ENCODE measurements at regions not wholly inside any gene's neighbourhood (a gene's known extent, or its start where the extent isn't known, plus 50 kb on each side); places are given as distances from the start of the nearest gene placed in this dataset.
"Not testable (repeated sequence)": the region's sequence is repeated elsewhere in the genome, so short reads cannot be mapped to it uniquely, and the experiment has no call there.

- DNase-seq (ENCODE audit: low spot score): no peak
These were observed 133.5 kb upstream of the KRAS start for GRCh38 chr12:25384038-25384892.

- no peak for DNase-seq (ENCODE audit: low spot score)
These were observed 131.8 kb upstream of the KRAS start for GRCh38 chr12:25382311-25383106.

GRCh38 chr12:25377469-25378177, 126.9 kb upstream of the KRAS start:
- peak; percentile 51 for DNase-seq (ENCODE audit: low spot score)

GRCh38 chr12:25376985-25377384, 126.3 kb upstream of the KRAS start:
- DNase-seq (ENCODE audit: low spot score): no peak

GRCh38 chr12:25376407-25376806, 125.7 kb upstream of the KRAS start:
- no peak for DNase-seq (ENCODE audit: low spot score)

- no peak for DNase-seq (ENCODE audit: low spot score)
These were observed 122.5 kb upstream of the KRAS start for GRCh38 chr12:25372969-25373817.

GRCh38 chr12:25372002-25372401, 121.3 kb upstream of the KRAS start:
- DNase-seq (ENCODE audit: low spot score): no peak

- DNase-seq (ENCODE audit: low spot score): no peak
These were observed 117.8 kb upstream of the KRAS start for GRCh38 chr12:25368557-25368956.

- no peak for DNase-seq (ENCODE audit: low spot score)
These were observed 115.4 kb upstream of the KRAS start for GRCh38 chr12:25366122-25366521.

GRCh38 chr12:25365340-25365730, 114.6 kb upstream of the KRAS start:
- no peak for DNase-seq (ENCODE audit: low spot score)

- DNase-seq (ENCODE audit: low spot score): no peak
These were observed 114.0 kb upstream of the KRAS start for GRCh38 chr12:25364529-25365339.

GRCh38 chr12:25362646-25363045, 111.9 kb upstream of the KRAS start:
- DNase-seq (ENCODE audit: low spot score): no peak

- no peak for DNase-seq (ENCODE audit: low spot score)
These were observed 110.8 kb upstream of the KRAS start for GRCh38 chr12:25361511-25361910.

GRCh38 chr12:25357595-25357994, 106.9 kb upstream of the KRAS start:
- DNase-seq (ENCODE audit: low spot score): no peak

- DNase-seq (ENCODE audit: low spot score): not testable (repeated sequence)
These were observed 102.2 kb upstream of the KRAS start for GRCh38 chr12:25352942-25353341.

- no peak for DNase-seq (ENCODE audit: low spot score)
These were observed 101.6 kb upstream of the KRAS start for GRCh38 chr12:25352083-25352918.

- no peak for DNase-seq (ENCODE audit: low spot score)
These were observed 97.8 kb upstream of the KRAS start for GRCh38 chr12:25348593-25348895.

GRCh38 chr12:25347716-25348592, 97.2 kb upstream of the KRAS start:
- no peak for DNase-seq (ENCODE audit: low spot score)

GRCh38 chr12:25341877-25342276, 91.1 kb upstream of the KRAS start:
- not testable (repeated sequence) for DNase-seq (ENCODE audit: low spot score)

Data from SW480 (cell line).